ENCODE measurements at regions not wholly inside any gene's neighbourhood (a gene's known extent, or its start where the extent isn't known, plus 50 kb on each side); places are given as distances from the start of the nearest gene placed in this dataset.

DNA sequence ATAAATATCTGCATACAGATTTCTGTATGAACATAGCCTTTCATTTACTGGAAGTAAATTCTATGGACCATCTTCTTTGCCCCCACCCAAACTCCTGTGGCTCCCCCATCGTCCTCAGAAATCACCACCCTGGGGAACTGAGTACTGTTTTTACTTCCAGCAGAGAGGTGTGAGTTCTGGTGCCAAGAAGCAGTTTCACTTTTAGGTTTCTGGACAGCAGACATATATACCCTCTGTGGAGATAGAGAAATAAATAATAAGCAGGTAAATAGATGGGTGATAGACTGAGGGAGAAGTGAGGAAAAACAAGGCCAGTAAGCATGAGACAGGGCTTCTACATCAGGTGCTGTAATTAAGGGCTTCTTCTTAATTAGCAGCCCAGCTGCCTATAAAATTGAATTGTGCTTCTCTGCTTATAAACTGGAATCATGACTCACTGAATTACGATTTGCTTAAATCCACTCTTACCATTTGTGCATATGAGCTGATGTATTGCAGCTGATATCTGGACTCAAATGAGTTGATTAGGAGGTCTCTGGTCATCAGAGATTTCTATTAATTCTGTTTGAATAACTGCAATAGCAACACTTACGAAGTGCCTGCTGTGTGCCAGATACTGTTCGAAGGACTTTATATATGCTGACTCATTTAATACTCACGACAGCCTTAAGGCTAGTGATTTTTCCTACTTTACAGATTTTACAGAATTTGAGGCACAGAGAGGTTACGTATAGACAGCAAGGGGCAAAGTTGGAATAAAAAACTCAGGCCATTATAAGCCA, 60.8 kb upstream of the DHX15 start:
- Histone ChIP-seq H3K4me3 (no peak overlapping the region), H3K9me3 (no peaks in the 10 kb centered on the region), H3K4me2 (peak overlapping the region; percentile 66), H3K27ac (peak overlapping the region; percentile 54 to 71), H3K4me1 (peaks cover 33% of the 10 kb centered on the region)
- ATAC-seq (peak in 1 of 2 experiments; percentile 25; a peak in 1 of 6 replicates), FAIRE-seq (no peak), DNase-seq (ENCODE audit: low read depth in 1 of 2, low spot score in 1 of 2) (no peak)
- ChIA-PET CTCF (interaction anchor here (0.6 kb wide), 2 partner anchors 181 to 722 kb away, joined by 3 read pairs; no protein-coding TSS in a partner anchor), POLR2A (interaction anchor here (0.6 kb wide), 1 partner anchor 13 kb away, joined by 3 read pairs; no protein-coding TSS in a partner anchor)
- WGBS (ENCODE audit: missing lambda C conversion rate): 14% methylated on average over 6 of the region's 6 CpGs
- TF ChIP-seq NR3C1 (IDR thresholded peaks at IDR 0.05): no peak
- TF ChIP-seq HOXB5 (CRISPR knock-in tag; IDR thresholded peaks at IDR 0.05): no peak
- TF ChIP-seq MAFK (IDR thresholded peaks at IDR 0.05; ENCODE audit: partially characterized antibody): peak; percentile 91
- TF ChIP-seq TP53 (CRISPR knock-in tag; IDR thresholded peaks at IDR 0.05): no peak
- TF ChIP-seq RARB (CRISPR knock-in tag; IDR thresholded peaks at IDR 0.05): no peak

DNA sequence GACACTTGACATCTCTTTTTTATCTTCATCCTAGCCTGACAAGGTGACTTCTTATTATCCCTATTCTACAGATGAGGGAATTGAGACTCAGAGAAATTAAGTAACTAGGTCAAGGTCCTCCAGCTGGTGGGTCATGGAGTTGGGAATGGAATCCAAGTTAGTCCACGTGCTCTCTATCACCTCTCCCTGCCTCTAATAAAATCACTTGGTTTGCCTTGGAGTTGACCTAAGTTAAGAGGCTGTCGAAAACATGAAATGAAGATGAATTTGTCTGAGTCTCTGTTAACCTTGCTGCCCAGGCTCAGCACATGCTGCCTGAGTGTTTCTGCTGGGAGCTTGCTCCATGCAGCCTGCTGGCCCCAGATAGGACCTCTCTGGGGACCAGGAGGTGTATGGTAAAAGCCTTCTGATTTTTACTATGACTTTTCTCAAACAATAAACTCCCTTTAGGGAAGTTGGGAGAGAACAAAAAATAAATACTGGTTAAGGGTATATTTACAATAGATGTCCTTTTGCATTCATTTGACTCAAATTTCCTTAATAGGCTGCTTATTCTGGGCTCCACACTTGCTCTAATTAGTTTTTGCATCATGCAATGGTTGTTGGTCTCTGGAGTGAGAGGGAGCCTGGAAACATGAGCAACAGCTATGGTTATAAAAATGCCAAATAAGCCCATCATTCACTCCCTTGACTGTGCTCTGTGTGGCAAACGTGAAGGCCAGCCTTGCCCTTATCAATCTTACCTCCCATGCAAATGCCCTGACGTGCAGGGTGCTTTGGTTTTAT, 61.6 kb upstream of the DHX15 start:
- Histone ChIP-seq H3K4me3 (no peak overlapping the region), H3K9me3 (no peaks in the 10 kb centered on the region), H3K27ac (peak overlapping the region; percentile 54 to 71), H3K4me1 (peaks cover 38% of the 10 kb centered on the region), H3K4me2 (peak overlapping the region; percentile 66)
- ChIA-PET POLR2A (interaction anchor here (0.6 kb wide), 1 partner anchor 13 kb away, joined by 3 read pairs; no protein-coding TSS in a partner anchor), CTCF (no interaction called here)
- WGBS (ENCODE audit: missing lambda C conversion rate): 61% methylated on average over 4 of the region's 4 CpGs
- DNase-seq (ENCODE audit: low read depth in 1 of 2, low spot score in 1 of 2) (no peak), FAIRE-seq (no peak), ATAC-seq (peak in 1 of 2 experiments; percentile 23; a peak in 2 of 6 replicates)
- TF ChIP-seq, protein P1, sequence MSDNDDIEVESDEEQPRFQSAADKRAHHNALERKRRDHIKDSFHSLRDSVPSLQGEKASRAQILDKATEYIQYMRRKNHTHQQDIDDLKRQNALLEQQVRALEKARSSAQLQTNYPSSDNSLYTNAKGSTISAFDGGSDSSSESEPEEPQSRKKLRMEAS (IDR thresholded peaks at IDR 0.05): peak; percentile 50; the same call in 1 of the 2 replicates
- no peak for TF ChIP-seq EHF (CRISPR knock-in tag; IDR thresholded peaks at IDR 0.05)

- DNase-seq (ENCODE audit: low read depth in 1 of 2, low spot score in 1 of 2) (no peak), FAIRE-seq (no peak), ATAC-seq (no peak)
- Histone ChIP-seq H3K27ac (0 out of 6 replicates have a peak overlapping the region, but pooled peaks of 1 of the 2 experiments have one; percentile 19), H3K9me3 (no peaks in the 10 kb centered on the region), H3K4me2 (no peak overlapping the region), H3K4me1 (peaks cover 46% of the 10 kb centered on the region), H3K4me3 (no peak overlapping the region)
- ChIA-PET POLR2A (interaction anchor here (0.5 kb wide), 1 partner anchor 11 kb away, joined by 4 read pairs; no protein-coding TSS in a partner anchor), CTCF (no interaction called here)
- 89% methylated on average over 5 of the region's 5 CpGs for WGBS (ENCODE audit: missing lambda C conversion rate)
- TF ChIP-seq RFX5 (IDR thresholded peaks at IDR 0.05) (no peak), PHF8 (IDR thresholded peaks at IDR 0.05; ENCODE audit: borderline replicate concordance, low read depth) (no peak), PBX3 (IDR thresholded peaks at IDR 0.05) (no peak), CBX2 (IDR thresholded peaks at IDR 0.05; ENCODE audit: borderline replicate concordance, low read depth) (no peak), KDM1A (IDR thresholded peaks at IDR 0.05; ENCODE audit: low read depth) (no peak), RNF2 (IDR thresholded peaks at IDR 0.05; ENCODE audit: borderline replicate concordance, low read depth) (no peak), ELK1 (IDR thresholded peaks at IDR 0.05; ENCODE audit: low read depth, low read length) (no peak), ZFP36 (IDR thresholded peaks at IDR 0.05; ENCODE audit: borderline replicate concordance, partially characterized antibody) (no peak), EHMT2 (IDR thresholded peaks at IDR 0.05; ENCODE audit: low read depth) (no peak), FOSB (CRISPR knock-in tag; IDR thresholded peaks at IDR 0.05) (no peak), RCOR1 (IDR thresholded peaks at IDR 0.05; ENCODE audit: low read depth, low read length) (no peak), FOSL2 (IDR thresholded peaks at IDR 0.05) (no peak), FOSL2 (CRISPR knock-in tag; IDR thresholded peaks at IDR 0.05) (no peak), E2F6 (IDR thresholded peaks at IDR 0.05; ENCODE audit: borderline replicate concordance, low read depth) (no peak), NR3C1 (IDR thresholded peaks at IDR 0.05) (no peak), JUN (IDR thresholded peaks at IDR 0.05) (no peak), EHF (CRISPR knock-in tag; IDR thresholded peaks at IDR 0.05) (no peak), CBX8 (IDR thresholded peaks at IDR 0.05) (no peak), EP300 (IDR thresholded peaks at IDR 0.05) (no peak)
- TF ChIP-seq, protein P2, sequence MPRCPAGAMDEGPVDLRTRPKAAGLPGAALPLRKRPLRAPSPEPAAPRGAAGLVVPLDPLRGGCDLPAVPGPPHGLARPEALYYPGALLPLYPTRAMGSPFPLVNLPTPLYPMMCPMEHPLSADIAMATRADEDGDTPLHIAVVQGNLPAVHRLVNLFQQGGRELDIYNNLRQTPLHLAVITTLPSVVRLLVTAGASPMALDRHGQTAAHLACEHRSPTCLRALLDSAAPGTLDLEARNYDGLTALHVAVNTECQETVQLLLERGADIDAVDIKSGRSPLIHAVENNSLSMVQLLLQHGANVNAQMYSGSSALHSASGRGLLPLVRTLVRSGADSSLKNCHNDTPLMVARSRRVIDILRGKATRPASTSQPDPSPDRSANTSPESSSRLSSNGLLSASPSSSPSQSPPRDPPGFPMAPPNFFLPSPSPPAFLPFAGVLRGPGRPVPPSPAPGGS (IDR thresholded peaks at IDR 0.05): no peak
Observed at GRCh38 chr4:24646798-24647460, 62.6 kb upstream of the DHX15 start.

Measured in A549 (cell line).